ENCODE measurements at regions not wholly inside any gene's neighbourhood (a gene's known extent, or its start where the extent isn't known, plus 50 kb on each side); places are given as distances from the start of the nearest gene placed in this dataset.
"Not testable (repeated sequence)": the region's sequence is repeated elsewhere in the genome, so short reads cannot be mapped to it uniquely, and the experiment has no call there.

GRCh38 chr15:21174761-21175160, 265.5 kb downstream of the POTEB3 start:
- DNase-seq, result not testable (repeated sequence)

DNA sequence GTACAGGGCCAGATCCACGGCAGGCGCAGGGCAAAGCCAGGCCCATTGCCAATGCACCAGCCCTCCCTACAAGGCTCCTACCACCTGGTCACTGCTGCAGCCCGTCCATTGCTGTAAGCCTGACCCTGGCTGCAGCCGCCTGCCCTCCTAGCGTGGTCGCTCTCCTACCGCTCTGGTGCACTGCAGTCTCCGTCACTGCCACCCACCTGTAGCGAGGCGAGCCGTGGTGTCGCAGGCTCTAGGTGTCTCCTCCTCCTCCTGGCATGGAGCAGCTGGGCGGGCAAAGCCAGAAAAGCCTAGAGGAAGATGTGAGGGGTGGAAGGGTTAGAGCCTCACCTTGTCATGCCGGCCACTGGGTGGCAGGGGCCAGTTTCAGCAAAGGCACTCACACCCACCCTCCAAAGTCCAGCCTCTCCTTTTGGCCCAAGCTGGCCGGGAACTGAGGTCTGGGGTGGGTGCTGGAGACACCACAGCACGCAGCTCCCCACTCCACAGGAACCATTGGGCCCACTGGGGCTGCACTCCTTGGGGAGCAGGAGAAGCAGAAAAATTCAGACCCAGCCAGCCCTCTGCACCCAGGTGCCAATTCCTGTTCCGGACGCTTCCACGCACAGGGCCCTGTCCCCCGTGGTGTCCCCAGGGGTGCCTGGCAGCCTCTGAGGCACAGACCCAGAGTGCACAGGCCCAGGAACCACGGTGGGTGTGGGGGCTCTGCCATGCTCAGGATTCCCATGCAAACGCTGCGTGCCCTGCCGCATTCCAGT, 285.3 kb upstream of the POTEB2 start:
- DNase-seq, result not testable (repeated sequence)

- not testable (repeated sequence) for DNase-seq
Measured at GRCh38 chr15:21148136-21148535, 282.0 kb upstream of the POTEB2 start.

DNA sequence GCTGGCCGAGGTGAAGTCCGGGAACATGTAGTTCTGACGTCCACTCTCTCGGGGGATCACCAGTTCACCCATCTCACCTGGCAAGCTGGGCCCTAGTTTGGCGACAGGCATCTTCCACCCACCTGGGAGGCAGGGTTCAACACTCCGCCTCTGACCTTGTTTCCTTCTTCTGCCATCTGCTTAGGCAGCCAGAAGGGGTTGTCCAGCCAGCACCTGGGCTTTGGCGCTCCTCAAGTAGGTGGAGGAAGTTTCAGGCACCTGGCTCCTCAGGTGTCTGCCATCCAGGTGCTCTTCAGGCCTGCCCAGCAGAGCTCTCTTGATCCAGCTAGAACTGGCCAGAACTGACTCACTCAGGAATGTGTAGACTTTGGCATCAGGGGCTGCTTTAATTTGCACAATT, 267.8 kb upstream of the POTEB2 start:
- not testable (repeated sequence) for DNase-seq

DNA sequence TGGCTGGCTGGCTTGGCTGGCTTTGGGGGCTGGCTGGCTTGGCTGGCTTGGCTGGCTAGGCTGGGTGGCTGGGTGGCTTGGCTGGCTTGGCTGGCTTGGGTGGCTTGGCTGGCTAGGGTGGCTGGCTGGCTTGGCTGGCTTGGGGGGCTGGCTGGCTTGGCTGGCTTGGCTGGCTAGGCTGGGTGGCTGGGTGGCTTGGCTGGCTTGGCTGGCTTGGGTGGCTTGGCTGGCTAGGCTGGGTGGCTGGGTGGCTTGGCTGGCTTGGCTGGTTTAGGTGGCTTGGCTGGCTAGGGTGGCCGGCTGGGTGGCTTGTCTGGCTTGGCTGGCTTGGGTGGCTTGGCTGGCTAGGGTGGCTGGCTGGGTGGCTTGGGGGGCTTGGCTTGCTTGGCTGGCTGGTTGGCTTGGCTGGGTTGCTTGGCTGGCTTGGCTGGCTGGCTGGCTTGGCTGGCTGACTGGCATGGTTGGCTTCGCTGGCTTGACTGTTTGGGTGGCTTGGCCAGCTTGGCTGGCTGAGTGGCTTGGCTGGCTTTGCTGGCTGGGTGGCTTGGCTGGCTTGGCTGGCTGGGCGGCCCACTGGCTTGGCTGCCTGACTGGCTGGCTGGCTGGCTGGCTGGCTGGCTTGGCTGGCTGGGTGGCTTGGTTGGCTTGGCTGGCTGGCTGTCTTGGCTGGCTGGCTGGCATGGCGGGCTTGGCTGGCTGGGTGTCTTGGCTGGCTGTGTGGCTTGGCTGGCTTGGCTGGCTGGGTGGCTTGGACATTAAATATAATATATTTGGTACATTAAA, 246.3 kb upstream of the POTEB2 start:
- not testable (repeated sequence) for DNase-seq

- DNase-seq, result peak; percentile 0
Measured at GRCh38 chr15:21111861-21112260, 245.7 kb upstream of the POTEB2 start.

- not testable (repeated sequence) for DNase-seq
Measured at GRCh38 chr15:21111172-21111571, 245.1 kb upstream of the POTEB2 start.

- not testable (repeated sequence) for DNase-seq
Measured at GRCh38 chr15:21110187-21110804, 244.2 kb upstream of the POTEB2 start.

DNA sequence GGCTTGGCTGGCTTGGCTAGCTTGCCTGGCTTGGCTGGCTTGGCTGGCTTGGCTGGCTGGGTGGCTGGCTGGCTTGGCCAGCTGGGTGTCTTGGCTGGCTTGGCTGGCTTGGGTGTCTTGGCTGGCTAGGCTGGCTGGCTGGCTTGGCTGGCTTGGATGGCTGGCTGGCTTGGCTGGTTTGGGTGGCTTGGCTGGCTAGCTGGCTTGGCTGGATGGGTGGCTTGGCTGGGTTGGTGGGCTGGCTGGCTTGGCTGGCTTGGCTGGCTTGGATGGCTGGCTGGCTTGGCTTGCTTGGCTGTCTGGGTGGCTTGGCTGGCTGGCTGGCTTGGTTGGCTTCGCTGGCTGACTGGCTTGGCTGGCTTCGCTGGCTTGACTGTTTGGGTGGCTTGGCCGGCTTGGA, 242.3 kb upstream of the POTEB2 start:
- not testable (repeated sequence) for DNase-seq

DNA sequence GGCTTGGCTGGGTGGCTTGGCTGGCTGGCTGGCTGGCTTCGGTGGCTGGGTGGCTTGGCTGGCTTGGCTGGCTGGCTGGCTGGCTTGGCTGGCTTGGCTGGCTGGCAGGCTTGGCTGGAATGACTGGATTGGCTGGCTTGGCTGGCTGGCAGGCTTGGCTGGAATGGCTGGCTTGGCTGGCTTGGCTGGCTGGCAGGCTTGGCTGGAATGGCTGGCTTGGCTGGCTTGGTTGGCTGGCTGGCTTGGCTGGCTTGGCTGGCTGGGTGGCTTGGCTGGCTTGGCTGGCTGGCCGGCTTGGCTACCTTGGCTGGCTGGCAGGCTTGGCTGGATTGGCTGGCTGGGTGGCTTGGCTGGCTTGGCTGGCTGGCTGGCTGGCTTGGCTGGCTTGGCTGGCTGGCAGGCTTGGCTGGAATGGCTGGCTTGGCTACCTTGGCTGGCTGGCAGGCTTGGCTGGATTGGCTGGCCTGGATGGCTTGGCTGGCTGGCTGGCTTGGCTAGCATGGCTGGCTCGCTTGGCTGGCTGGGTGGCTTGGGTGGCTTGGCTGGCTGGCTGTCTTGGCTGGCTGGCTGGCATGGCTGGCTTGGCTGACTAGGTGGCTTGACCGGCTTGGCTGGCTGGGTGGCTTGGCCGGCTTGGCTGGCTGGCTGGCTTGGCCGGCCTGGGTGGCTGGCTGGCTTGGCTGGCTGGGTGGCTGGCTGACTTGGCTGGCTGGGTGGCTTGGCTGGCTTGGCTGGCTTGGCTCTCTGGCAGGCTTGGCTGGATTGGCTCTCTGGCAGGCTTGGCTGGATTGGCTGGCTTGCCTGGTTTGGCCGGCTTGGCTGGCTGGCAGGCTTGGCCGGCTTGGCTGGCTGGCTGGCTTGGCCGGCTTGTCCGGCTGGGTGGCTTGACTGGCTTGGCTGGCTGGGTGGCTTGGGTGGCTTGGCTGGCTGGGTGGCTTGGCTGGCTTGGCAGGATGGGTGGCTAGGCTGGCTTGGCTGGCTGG, 241.6 kb upstream of the POTEB2 start:
- not testable (repeated sequence) for DNase-seq

DNA sequence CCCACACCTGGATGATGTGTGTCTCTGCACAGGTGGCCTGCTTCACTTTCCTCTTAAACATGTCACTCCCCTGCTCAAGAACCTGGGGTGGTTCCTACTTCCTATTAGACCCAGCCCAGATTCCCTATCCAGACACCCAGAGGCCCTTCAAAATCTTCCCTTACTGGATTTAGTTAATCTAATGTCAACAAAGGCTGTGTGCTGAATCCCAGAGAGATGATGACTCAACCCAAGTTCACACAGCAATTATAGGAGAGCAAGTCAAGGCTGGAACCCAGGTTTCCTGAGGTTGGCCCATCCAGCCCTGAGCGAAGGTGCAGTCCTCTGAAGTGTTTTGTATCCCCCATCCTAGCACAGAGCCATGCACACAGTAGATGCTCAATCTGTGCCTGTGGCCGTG, 230.5 kb upstream of the POTEB2 start:
- not testable (repeated sequence) for DNase-seq

DNA sequence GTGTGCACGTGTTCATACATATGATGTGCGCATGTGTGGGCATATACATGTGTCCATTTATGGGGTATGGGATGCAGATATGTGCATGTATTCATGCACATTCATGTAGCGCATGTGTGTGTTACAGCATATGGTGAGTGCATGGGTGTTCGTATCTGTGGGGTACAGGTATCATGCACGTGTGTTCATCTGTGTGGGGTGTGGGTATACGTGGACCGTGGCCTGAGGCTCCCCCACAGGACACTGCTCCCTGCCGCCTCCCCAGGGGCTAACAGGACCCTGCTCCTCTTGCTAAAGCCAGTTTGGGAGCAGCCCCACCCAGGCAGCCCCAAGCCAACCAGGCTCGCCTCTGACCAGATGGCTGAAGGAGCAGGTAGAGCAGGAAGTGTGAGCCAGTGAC, 213.4 kb upstream of the POTEB2 start:
- not testable (repeated sequence) for DNase-seq

DNA sequence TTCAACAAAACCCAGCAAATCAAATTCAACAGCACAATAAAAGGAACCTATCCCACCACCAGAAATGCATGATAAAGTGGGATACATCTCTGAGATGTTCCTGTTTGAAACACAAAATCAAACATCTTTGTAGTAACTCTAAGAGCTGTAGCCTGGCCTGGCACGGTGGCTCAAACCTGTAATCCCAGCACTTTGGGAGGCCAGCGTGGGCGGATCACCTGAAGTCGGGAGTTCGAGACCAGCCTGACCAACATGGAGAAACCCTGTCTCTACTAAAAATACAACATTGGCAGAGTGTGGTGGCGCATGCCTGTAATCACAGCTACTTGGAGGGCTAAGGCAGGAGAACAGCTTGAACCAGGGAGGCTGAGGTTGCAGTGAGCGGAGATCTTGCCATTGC, 202.8 kb upstream of the POTEB2 start:
- DNase-seq, result not testable (repeated sequence)

DNA sequence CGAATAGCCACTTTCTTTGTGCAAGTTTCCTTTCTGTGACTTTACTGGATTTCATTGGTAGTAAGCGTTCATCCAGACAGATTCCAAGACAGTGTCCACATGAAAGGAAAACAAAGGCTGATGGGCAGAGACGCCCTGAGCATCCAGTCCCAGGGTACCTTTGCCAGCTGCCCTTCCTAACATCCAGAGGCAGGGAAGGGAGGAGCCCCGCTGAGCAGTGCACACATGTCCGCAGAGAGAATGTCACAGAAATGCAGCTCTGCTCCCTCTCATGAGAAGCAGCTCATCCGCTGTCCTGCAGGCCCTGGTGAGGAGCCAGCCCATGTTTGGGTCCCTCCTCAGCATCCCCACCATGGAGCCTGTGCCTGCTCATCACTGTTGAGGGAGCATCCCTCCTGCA, 197.4 kb upstream of the POTEB2 start:
- not testable (repeated sequence) for DNase-seq

DNA sequence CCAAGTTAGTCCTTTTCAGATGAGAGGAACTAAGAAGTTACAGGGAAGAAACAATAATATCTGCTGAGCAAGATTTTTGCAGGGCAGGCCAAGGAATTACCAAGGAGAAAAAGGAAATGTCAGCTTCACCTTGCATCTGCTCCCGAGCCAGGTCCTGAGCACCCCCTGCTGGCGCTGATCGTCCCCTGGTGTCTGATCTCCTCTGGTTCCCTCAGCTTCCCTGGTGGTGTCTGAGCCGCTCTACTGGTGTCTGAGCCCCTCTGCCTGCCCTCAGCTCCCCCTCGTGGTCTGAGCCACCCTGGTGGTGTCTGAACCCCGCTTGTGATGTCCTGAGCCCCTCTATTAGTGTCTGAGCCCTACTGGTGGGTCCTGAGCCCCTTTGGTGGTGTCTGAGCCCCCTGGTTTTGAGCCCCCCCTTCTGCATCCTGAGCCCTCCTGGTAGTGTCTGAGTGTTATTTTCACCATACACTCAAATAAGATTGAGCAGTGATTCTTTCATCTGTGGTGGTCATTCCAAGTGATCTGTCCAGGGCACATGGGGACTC, 196.6 kb upstream of the POTEB2 start:
- not testable (repeated sequence) for DNase-seq

DNA sequence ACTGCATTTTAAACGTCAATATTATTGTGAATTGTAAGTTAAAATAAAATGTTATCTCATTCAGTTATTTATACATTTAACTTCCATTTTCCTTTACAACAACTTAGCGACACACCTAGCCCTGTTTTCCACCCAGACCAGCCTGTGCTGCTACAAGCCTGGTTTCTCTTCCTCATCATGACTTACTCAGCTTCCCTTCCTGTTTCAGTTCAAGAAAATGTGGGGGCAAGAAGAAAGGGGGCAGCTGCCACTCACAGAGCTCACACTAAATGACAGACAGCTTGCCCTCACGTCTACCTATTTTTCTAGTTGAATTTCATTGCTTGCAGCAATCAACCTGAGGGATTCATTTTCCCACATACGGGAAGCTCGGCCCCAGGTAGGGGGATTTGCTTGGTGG, 185.8 kb upstream of the POTEB2 start:
- DNase-seq, result not testable (repeated sequence)

GRCh38 chr15:21031703-21032102, 165.6 kb upstream of the POTEB2 start:
- DNase-seq, result not testable (repeated sequence)

GRCh38 chr15:21029001-21029400, 162.9 kb upstream of the POTEB2 start:
- not testable (repeated sequence) for DNase-seq

GRCh38 chr15:21027942-21028341, 161.8 kb upstream of the POTEB2 start:
- DNase-seq, result not testable (repeated sequence)

DNA sequence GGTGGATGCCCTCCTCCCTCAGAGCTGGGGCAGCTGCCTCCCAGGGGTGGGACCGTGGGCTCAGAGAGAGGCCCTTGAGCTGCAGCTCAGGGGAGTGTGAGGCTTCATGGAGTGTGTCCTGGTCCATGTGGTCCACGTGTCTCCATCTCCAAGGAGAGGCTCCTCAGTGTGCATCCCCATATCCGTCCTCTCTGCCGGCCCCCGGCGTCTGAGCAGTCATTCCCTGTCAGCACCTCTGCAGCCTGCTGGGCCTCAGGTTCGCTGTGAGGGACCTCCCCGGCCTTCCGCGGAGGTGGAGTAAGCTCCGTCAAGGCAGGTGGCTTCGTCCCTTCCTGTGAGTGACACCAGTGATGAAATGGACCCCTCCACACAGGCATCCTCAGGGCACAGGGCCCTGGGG, 160.7 kb upstream of the POTEB2 start:
- DNase-seq, result not testable (repeated sequence)

GRCh38 chr15:21024235-21024987, 158.3 kb upstream of the POTEB2 start:
- DNase-seq, result not testable (repeated sequence)
